Lower leg skin (tissue), 3 donors: ENCODE measurements at regions not wholly inside any gene's neighbourhood (a gene's known extent, or its start where the extent isn't known, plus 50 kb on each side); places are given as distances from the start of the nearest gene placed in this dataset.

Experiments
- CTCF ChIP-seq, 3 donors: fragments of 450-650 bp; IDR thresholded peaks; one replicate each; pipeline ENCODE4 v1.5.1; 2016; ENCODE audit warnings: antibody characterized with exemption in 3 of 3, mild to moderate bottlenecking in 3 of 3, moderate library complexity in 2 of 3
- POLR2A ChIP-seq, 2 donors: fragments of 450-650 bp; IDR thresholded peaks; one replicate each; pipeline ENCODE4 v1.6.1; 2016 to 2017; ENCODE audit warnings: antibody characterized with exemption in 2 of 2, mild to moderate bottlenecking in 1 of 2, moderate library complexity in 1 of 2

DNA sequence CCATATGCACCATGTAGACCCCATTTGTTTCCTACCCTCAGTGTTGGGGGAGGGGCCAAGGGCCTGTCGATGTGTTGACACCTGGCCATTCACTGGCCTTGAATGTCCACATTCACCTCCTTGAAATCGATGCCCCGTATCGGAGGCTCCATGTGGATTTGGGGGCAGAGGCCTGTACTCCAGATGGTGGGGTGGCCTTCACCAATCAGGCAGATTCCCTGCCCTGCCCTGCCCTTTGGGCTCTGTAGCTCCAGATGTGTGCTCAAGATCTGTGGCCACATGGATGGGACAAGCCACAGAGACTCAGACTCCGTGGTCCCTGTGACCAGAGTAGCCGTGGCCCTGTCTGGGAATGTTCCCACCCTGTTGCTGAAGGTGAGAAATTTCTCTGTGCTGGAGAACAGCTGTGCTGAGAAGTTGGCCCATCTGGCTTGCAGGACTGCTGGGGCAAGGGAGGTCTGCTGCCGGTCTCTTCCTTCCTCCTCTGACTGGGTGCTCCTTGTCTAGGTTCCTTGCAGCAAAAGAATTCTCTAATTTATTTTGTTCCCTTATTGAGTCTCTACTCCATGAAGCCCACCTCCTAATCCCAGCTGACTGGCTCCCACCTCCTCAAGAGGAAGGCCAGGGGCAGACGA, 221.3 kb downstream of the SEC14L1 start:
- TF ChIP-seq CTCF (IDR thresholded peaks at IDR 0.05), result no peak
- TF ChIP-seq POLR2A (IDR thresholded peaks at IDR 0.05), result no peak
